ENCODE measurements at regions not wholly inside any gene's neighbourhood (a gene's known extent, or its start where the extent isn't known, plus 50 kb on each side); places are given as distances from the start of the nearest gene placed in this dataset.

- dilution Hi-C loops (cut with MboI; ENCODE audit: extremely low pct_ligation_motif_present, low sequenced_read_pairs) (no loop called here), intact Hi-C loops (cut with micrococcal nuclease) (no loop called here)
- Histone ChIP-seq H3K27ac (ENCODE audit: insufficient read depth, low read depth, low read length) (no peak overlapping the region), H3K27me3 (ENCODE audit: control insufficient read depth in 2 of 2, insufficient read depth in 2 of 2, low read length in 2 of 2) (no peaks in the 10 kb centered on the region), H3K4me1 (ENCODE audit: control insufficient read depth, extremely low read depth, insufficient read depth, low read length) (no peaks in the 10 kb centered on the region), H3K9ac (replicated peaks; ENCODE audit: extremely low read depth, insufficient read depth, low read length) (no peak overlapping the region), H4K20me1 (replicated peaks; ENCODE audit: control insufficient read depth, extremely low read depth, insufficient read depth, low read length) (no peaks in the 10 kb centered on the region), H3K79me2 (ENCODE audit: control insufficient read depth, insufficient read depth, low read length) (no peaks in the 10 kb centered on the region), H3K4me2 (ENCODE audit: insufficient read depth, low read length) (no peak overlapping the region), H3K4me3 (replicated peaks in 1 of 3; ENCODE audit: insufficient read depth in 1 of 3, low read depth in 1 of 3, low read length in 3 of 3) (no peak overlapping the region), H3K9me1 (replicated peaks; ENCODE audit: control insufficient read depth, extremely low read depth, insufficient read depth, low read length) (no peaks in the 10 kb centered on the region), H3K9me3 (replicated peaks; ENCODE audit: control insufficient read depth, insufficient read depth, low read length) (no peaks in the 10 kb centered on the region), H3K36me3 (ENCODE audit: control insufficient read depth in 2 of 2, extremely low read depth in 1 of 2, insufficient read depth in 2 of 2, low read length in 2 of 2) (no peaks in the 10 kb centered on the region), H2AFZ (ENCODE audit: low read depth, low read length) (no peak overlapping the region)
- POLR2A ChIA-PET, result no interaction called here
- CTCF ChIA-PET, result no interaction called here
- TF ChIP-seq EZH2 (IDR thresholded peaks at IDR 0.05; ENCODE audit: borderline replicate concordance, low read depth, low read length, severe bottlenecking) (no peak), POLR2AphosphoS5 (IDR thresholded peaks at IDR 0.05; ENCODE audit: insufficient read depth, low read depth, low read length) (no peak), MAX (IDR thresholded peaks at IDR 0.05; ENCODE audit: insufficient read depth, insufficient read length) (no peak), CTCF (IDR thresholded peaks at IDR 0.05; ENCODE audit: extremely low read depth in 1 of 2, insufficient read depth in 1 of 2, low read depth in 1 of 2, low read length in 2 of 2) (no peak), JUN (IDR thresholded peaks at IDR 0.05; ENCODE audit: borderline replicate concordance, insufficient read depth, insufficient read length, low read depth) (no peak), POLR2A (IDR thresholded peaks at IDR 0.05; ENCODE audit: low read depth, low read length) (no peak), GATA2 (IDR thresholded peaks at IDR 0.05; ENCODE audit: insufficient read depth, insufficient read length, low read depth, low read length) (no peak), MYC (IDR thresholded peaks at IDR 0.05; ENCODE audit: low read depth, low read length) (no peak), FOS (IDR thresholded peaks at IDR 0.05; ENCODE audit: borderline replicate concordance, insufficient read depth, low read length) (no peak)
- BruUV-seq (replicated peaks), result no TSS peak
- FAIRE-seq (no peak), DNase-seq (ENCODE audit: low read depth, low spot score) (no peak)
Observed at GRCh38 chr5:125794922-125795321, 628.3 kb upstream of the GRAMD2B start.

Measured in endothelial cell of umbilical vein (primary cell).